ENCODE measurements at regions not wholly inside any gene's neighbourhood (a gene's known extent, or its start where the extent isn't known, plus 50 kb on each side); places are given as distances from the start of the nearest gene placed in this dataset.

- WGBS, 2 donors = 86 to 96% methylated on average over 1 of the region's 1 CpG
- Histone ChIP-seq H3K9me3 (no peaks in the 10 kb centered on the region), H3K36me3 (no peaks in the 10 kb centered on the region), H3K4me3 (no peak overlapping the region), H3K4me1 (no peaks in the 10 kb centered on the region), H3K27me3 (no peaks in the 10 kb centered on the region), H3K27ac (no peak overlapping the region)
- intact Hi-C loops (cut with DNase I) = no loop called here
- TF ChIP-seq POLR2A (IDR thresholded peaks at IDR 0.05) (no peak), EP300 (IDR thresholded peaks at IDR 0.05) (no peak), POLR2AphosphoS5 (IDR thresholded peaks at IDR 0.05) (no peak), CTCF (IDR thresholded peaks at IDR 0.05) (no peak)
- DNase-seq = no peak
Observed at GRCh38 chr4:125773502-125773901, 458.7 kb downstream of the FAT4 start.

GRCh38 chr4:125773931-125774330 lies 459.2 kb downstream of the FAT4 start:
- no peaks in the 10 kb centered on the region for H3K36me3 ChIP-seq
- H3K9me3 ChIP-seq = no peaks in the 10 kb centered on the region
- no peaks in the 10 kb centered on the region for H3K27me3 ChIP-seq
- no peak for TF ChIP-seq POLR2AphosphoS5 (IDR thresholded peaks at IDR 0.05)
- no peak for TF ChIP-seq CTCF (IDR thresholded peaks at IDR 0.05)
- no peak for TF ChIP-seq POLR2A (IDR thresholded peaks at IDR 0.05)
- TF ChIP-seq EP300 (IDR thresholded peaks at IDR 0.05) = no peak
- no peak for DNase-seq
- H3K4me3 ChIP-seq = no peak overlapping the region
- WGBS, 2 donors = 87 to 91% methylated on average over 2 of the region's 2 CpGs
- H3K4me1 ChIP-seq = no peaks in the 10 kb centered on the region
- intact Hi-C loops (cut with DNase I) = no loop called here
- no peak overlapping the region for H3K27ac ChIP-seq

GRCh38 chr4:125776146-125776545 lies 461.4 kb downstream of the FAT4 start:
- no peak overlapping the region for H3K4me3 ChIP-seq
- no peaks in the 10 kb centered on the region for H3K27me3 ChIP-seq
- no peak overlapping the region for H3K27ac ChIP-seq
- TF ChIP-seq EP300 (IDR thresholded peaks at IDR 0.05) (no peak), POLR2AphosphoS5 (IDR thresholded peaks at IDR 0.05) (no peak), CTCF (IDR thresholded peaks at IDR 0.05) (no peak), POLR2A (IDR thresholded peaks at IDR 0.05) (no peak)
- 51 to 83% methylated on average over 4 of the region's 4 CpGs for WGBS, 2 donors
- DNase-seq = no peak
- H3K4me1 ChIP-seq = peaks cover 0 to 10% (median 3%) of the 10 kb centered on the region in 4 donors
- intact Hi-C loops (cut with DNase I) = no loop called here
- no peaks in the 10 kb centered on the region for H3K36me3 ChIP-seq
- no peaks in the 10 kb centered on the region for H3K9me3 ChIP-seq

- no peaks in the 10 kb centered on the region for H3K9me3 ChIP-seq
- H3K36me3 ChIP-seq = no peaks in the 10 kb centered on the region
Observed at GRCh38 chr4:125780164-125780563, 465.4 kb downstream of the FAT4 start.

More at GRCh38 chr4:125780164-125780563, 465.4 kb downstream of the FAT4 start:
- Histone ChIP-seq H3K4me1 (peaks cover 0 to 10% (median 3%) of the 10 kb centered on the region in 4 donors), H3K4me3 (no peak overlapping the region), H3K27me3 (no peaks in the 10 kb centered on the region), H3K27ac (no peak overlapping the region)
- DNase-seq = no peak
- TF ChIP-seq CTCF (IDR thresholded peaks at IDR 0.05) (no peak), POLR2A (IDR thresholded peaks at IDR 0.05) (no peak), EP300 (IDR thresholded peaks at IDR 0.05) (no peak), POLR2AphosphoS5 (IDR thresholded peaks at IDR 0.05) (no peak)
- intact Hi-C loops (cut with DNase I) = no loop called here
